ENCODE measurements at regions not wholly inside any gene's neighbourhood (a gene's known extent, or its start where the extent isn't known, plus 50 kb on each side); places are given as distances from the start of the nearest gene placed in this dataset.

- H3K36me3 ChIP-seq (ENCODE audit: insufficient read depth, low read length), result no peaks in the 10 kb centered on the region
- H3K4me2 ChIP-seq (ENCODE audit: low read depth, low read length, poor library complexity, severe bottlenecking), result no peak overlapping the region
- H3K4me1 ChIP-seq (ENCODE audit: insufficient read depth, low read length, poor library complexity, severe bottlenecking), result no peaks in the 10 kb centered on the region
- H3K27me3 ChIP-seq (ENCODE audit: insufficient read depth, low read length, poor library complexity, severe bottlenecking), result no peaks in the 10 kb centered on the region
- no peaks in the 10 kb centered on the region for H3K79me2 ChIP-seq (ENCODE audit: insufficient read depth, low read length)
- no peaks in the 10 kb centered on the region for H3F3A ChIP-seq (ENCODE audit: low read depth)
- no peak overlapping the region for H2AFZ ChIP-seq (ENCODE audit: low read length)
- no peaks in the 10 kb centered on the region for H3K9me3 ChIP-seq (ENCODE audit: insufficient read depth, low read depth, low read length)
- H3K9me2 ChIP-seq (replicated peaks; ENCODE audit: low read depth, low read length), result no peaks in the 10 kb centered on the region
- H4K20me1 ChIP-seq (ENCODE audit: insufficient read depth, low read length, poor library complexity, severe bottlenecking), result no peaks in the 10 kb centered on the region
- TF ChIP-seq CTCF (conservative IDR thresholded peaks at IDR 0.05; ENCODE audit: low read length), result no peak
- TF ChIP-seq EZH2phosphoT487 (IDR thresholded peaks at IDR 0.05; ENCODE audit: borderline replicate concordance), result no peak
- H3K4me3 ChIP-seq (ENCODE audit: low read length, poor library complexity, severe bottlenecking), result no peak overlapping the region
- H3K9ac ChIP-seq (ENCODE audit: low read depth, low read length, poor library complexity, severe bottlenecking), result no peak overlapping the region
These were observed 162.4 kb upstream of the PPP2R3A start for GRCh38 chr3:135803028-135803692.

GRCh38 chr3:135805752-135806151 lies 159.8 kb upstream of the PPP2R3A start:
- no peaks in the 10 kb centered on the region for H3K27me3 ChIP-seq (ENCODE audit: insufficient read depth, low read length, poor library complexity, severe bottlenecking)
- H3K9me2 ChIP-seq (replicated peaks; ENCODE audit: low read depth, low read length), result no peaks in the 10 kb centered on the region
- H4K20me1 ChIP-seq (ENCODE audit: insufficient read depth, low read length, poor library complexity, severe bottlenecking), result no peaks in the 10 kb centered on the region
- no peak overlapping the region for H2AFZ ChIP-seq (ENCODE audit: low read length)
- no peaks in the 10 kb centered on the region for H3K79me2 ChIP-seq (ENCODE audit: insufficient read depth, low read length)
- no peak for TF ChIP-seq CTCF (conservative IDR thresholded peaks at IDR 0.05; ENCODE audit: low read length)
- no peak for TF ChIP-seq EZH2phosphoT487 (IDR thresholded peaks at IDR 0.05; ENCODE audit: borderline replicate concordance)
- no peaks in the 10 kb centered on the region for H3K4me1 ChIP-seq (ENCODE audit: insufficient read depth, low read length, poor library complexity, severe bottlenecking)
- no peak overlapping the region for H3K4me2 ChIP-seq (ENCODE audit: low read depth, low read length, poor library complexity, severe bottlenecking)
- H3K9ac ChIP-seq (ENCODE audit: low read depth, low read length, poor library complexity, severe bottlenecking), result no peak overlapping the region
- no peaks in the 10 kb centered on the region for H3K36me3 ChIP-seq (ENCODE audit: insufficient read depth, low read length)
- no peaks in the 10 kb centered on the region for H3F3A ChIP-seq (ENCODE audit: low read depth)
- H3K9me3 ChIP-seq (ENCODE audit: insufficient read depth, low read depth, low read length), result no peaks in the 10 kb centered on the region
- no peak overlapping the region for H3K4me3 ChIP-seq (ENCODE audit: low read length, poor library complexity, severe bottlenecking)

GRCh38 chr3:135806317-135806716 lies 159.2 kb upstream of the PPP2R3A start:
- Histone ChIP-seq H3K4me2 (ENCODE audit: low read depth, low read length, poor library complexity, severe bottlenecking) (no peak overlapping the region), H3K79me2 (ENCODE audit: insufficient read depth, low read length) (no peaks in the 10 kb centered on the region), H3K9me3 (ENCODE audit: insufficient read depth, low read depth, low read length) (no peaks in the 10 kb centered on the region), H3K4me3 (ENCODE audit: low read length, poor library complexity, severe bottlenecking) (no peak overlapping the region), H2AFZ (ENCODE audit: low read length) (no peak overlapping the region), H3K36me3 (ENCODE audit: insufficient read depth, low read length) (no peaks in the 10 kb centered on the region), H3K9ac (ENCODE audit: low read depth, low read length, poor library complexity, severe bottlenecking) (no peak overlapping the region), H3K9me2 (replicated peaks; ENCODE audit: low read depth, low read length) (no peaks in the 10 kb centered on the region), H3K27me3 (ENCODE audit: insufficient read depth, low read length, poor library complexity, severe bottlenecking) (no peaks in the 10 kb centered on the region), H3F3A (ENCODE audit: low read depth) (no peaks in the 10 kb centered on the region), H3K4me1 (ENCODE audit: insufficient read depth, low read length, poor library complexity, severe bottlenecking) (no peaks in the 10 kb centered on the region), H4K20me1 (ENCODE audit: insufficient read depth, low read length, poor library complexity, severe bottlenecking) (no peaks in the 10 kb centered on the region)
- no peak for TF ChIP-seq EZH2phosphoT487 (IDR thresholded peaks at IDR 0.05; ENCODE audit: borderline replicate concordance)
- TF ChIP-seq CTCF (conservative IDR thresholded peaks at IDR 0.05; ENCODE audit: low read length), result no peak

Measured in Loucy (cell line).